ENCODE measurements at regions not wholly inside any gene's neighbourhood (a gene's known extent, or its start where the extent isn't known, plus 50 kb on each side); places are given as distances from the start of the nearest gene placed in this dataset.

GRCh38 chr18:68330658-68331057 is 384.2 kb downstream of the TMX3 start:
- DNase-seq = no peak

GRCh38 chr18:68323921-68324320 is 391.0 kb downstream of the TMX3 start:
- no peak for DNase-seq

- no peak for DNase-seq
Measured at GRCh38 chr18:68316636-68317035, 398.3 kb downstream of the TMX3 start.

GRCh38 chr18:68314403-68314802 is 400.5 kb downstream of the TMX3 start:
- no peak for DNase-seq

GRCh38 chr18:68301441-68301840 is 413.5 kb downstream of the TMX3 start:
- DNase-seq = no peak

GRCh38 chr18:68299906-68300305 is 415.0 kb downstream of the TMX3 start:
- DNase-seq = no peak

GRCh38 chr18:68298330-68298729 is 416.6 kb downstream of the TMX3 start:
- no peak for DNase-seq

- DNase-seq = no peak
Measured at GRCh38 chr18:68288408-68288807, 426.5 kb downstream of the TMX3 start.

GRCh38 chr18:68284236-68284780 is 430.6 kb downstream of the TMX3 start:
- DNase-seq = no peak

- no peak for DNase-seq
Measured at GRCh38 chr18:68283834-68284233, 431.1 kb downstream of the TMX3 start.

GRCh38 chr18:68282232-68282631 is 432.7 kb downstream of the TMX3 start:
- no peak for DNase-seq

- DNase-seq = no peak
Measured at GRCh38 chr18:68275616-68276015, 439.3 kb downstream of the TMX3 start.

- DNase-seq = no peak
Measured at GRCh38 chr18:68270017-68270416, 444.9 kb downstream of the TMX3 start.

- DNase-seq = no peak
Measured at GRCh38 chr18:68267583-68267982, 447.3 kb downstream of the TMX3 start.

GRCh38 chr18:68263481-68263880 is 451.4 kb downstream of the TMX3 start:
- DNase-seq = no peak

GRCh38 chr18:68262690-68263294 is 452.1 kb downstream of the TMX3 start:
- DNase-seq = no peak

GRCh38 chr18:68256418-68257067 is 458.4 kb downstream of the TMX3 start:
- no peak for DNase-seq

GRCh38 chr18:68244786-68245185 is 470.1 kb downstream of the TMX3 start:
- no peak for DNase-seq

- no peak for DNase-seq
Measured at GRCh38 chr18:68241881-68242280, 473.0 kb downstream of the TMX3 start.

- DNase-seq = no peak
Measured at GRCh38 chr18:68234676-68235075, 480.2 kb downstream of the TMX3 start.

- DNase-seq = no peak
Measured at GRCh38 chr18:68234131-68234530, 480.8 kb downstream of the TMX3 start.

- no peak for DNase-seq
Measured at GRCh38 chr18:68233018-68233417, 481.9 kb downstream of the TMX3 start.

GRCh38 chr18:68229351-68229750 is 485.6 kb downstream of the TMX3 start:
- no peak for DNase-seq

- DNase-seq = no peak
Measured at GRCh38 chr18:68221111-68221724, 493.7 kb downstream of the TMX3 start.

All from suppressor macrophage treated with lipopolysaccharide for 4 hours (primary cell).